ENCODE measurements at regions not wholly inside any gene's neighbourhood (a gene's known extent, or its start where the extent isn't known, plus 50 kb on each side); places are given as distances from the start of the nearest gene placed in this dataset.

- no peak for DNase-seq (ENCODE audit: low read depth)
- TF ChIP-seq CTCF (conservative IDR thresholded peaks at IDR 0.05; ENCODE audit: low read depth, low read length) = no peak
Observed at GRCh38 chr3:168205451-168205850, 109.7 kb upstream of the GOLIM4 start.

GRCh38 chr3:168197162-168197561, 101.4 kb upstream of the GOLIM4 start:
- H3K4me3 ChIP-seq (ENCODE audit: low read depth, low read length) = no peak overlapping the region
- no peak for DNase-seq (ENCODE audit: low read depth)
- no peak for TF ChIP-seq CTCF (conservative IDR thresholded peaks at IDR 0.05; ENCODE audit: low read depth, low read length)

More at GRCh38 chr3:168205451-168205850, 109.7 kb upstream of the GOLIM4 start:
- H3K4me3 ChIP-seq (ENCODE audit: low read depth, low read length) = no peak overlapping the region

- H3K4me3 ChIP-seq (ENCODE audit: low read depth, low read length) = no peak overlapping the region
- no peak for DNase-seq (ENCODE audit: low read depth)
- no peak for TF ChIP-seq CTCF (conservative IDR thresholded peaks at IDR 0.05; ENCODE audit: low read depth, low read length)
Observed at GRCh38 chr3:168191856-168192255, 96.1 kb upstream of the GOLIM4 start.

GRCh38 chr3:168187233-168187632, 91.5 kb upstream of the GOLIM4 start:
- no peak for DNase-seq (ENCODE audit: low read depth)
- TF ChIP-seq CTCF (conservative IDR thresholded peaks at IDR 0.05; ENCODE audit: low read depth, low read length) = no peak
- H3K4me3 ChIP-seq (ENCODE audit: low read depth, low read length) = no peak overlapping the region

- TF ChIP-seq CTCF (conservative IDR thresholded peaks at IDR 0.05; ENCODE audit: low read depth, low read length) = no peak
- no peak overlapping the region for H3K4me3 ChIP-seq (ENCODE audit: low read depth, low read length)
- no peak for DNase-seq (ENCODE audit: low read depth)
Observed at GRCh38 chr3:168186293-168186983, 90.7 kb upstream of the GOLIM4 start.

GRCh38 chr3:168183774-168184173, 88.0 kb upstream of the GOLIM4 start:
- no peak for DNase-seq (ENCODE audit: low read depth)
- TF ChIP-seq CTCF (conservative IDR thresholded peaks at IDR 0.05; ENCODE audit: low read depth, low read length) = no peak
- no peak overlapping the region for H3K4me3 ChIP-seq (ENCODE audit: low read depth, low read length)

- TF ChIP-seq CTCF (conservative IDR thresholded peaks at IDR 0.05; ENCODE audit: low read depth, low read length) = no peak
- DNase-seq (ENCODE audit: low read depth) = no peak
Observed at GRCh38 chr3:168168743-168169142, 73.0 kb upstream of the GOLIM4 start.

More at GRCh38 chr3:168168743-168169142, 73.0 kb upstream of the GOLIM4 start:
- H3K4me3 ChIP-seq (ENCODE audit: low read depth, low read length) = no peak overlapping the region
